ENCODE measurements at regions not wholly inside any gene's neighbourhood (a gene's known extent, or its start where the extent isn't known, plus 50 kb on each side); places are given as distances from the start of the nearest gene placed in this dataset.

DNA sequence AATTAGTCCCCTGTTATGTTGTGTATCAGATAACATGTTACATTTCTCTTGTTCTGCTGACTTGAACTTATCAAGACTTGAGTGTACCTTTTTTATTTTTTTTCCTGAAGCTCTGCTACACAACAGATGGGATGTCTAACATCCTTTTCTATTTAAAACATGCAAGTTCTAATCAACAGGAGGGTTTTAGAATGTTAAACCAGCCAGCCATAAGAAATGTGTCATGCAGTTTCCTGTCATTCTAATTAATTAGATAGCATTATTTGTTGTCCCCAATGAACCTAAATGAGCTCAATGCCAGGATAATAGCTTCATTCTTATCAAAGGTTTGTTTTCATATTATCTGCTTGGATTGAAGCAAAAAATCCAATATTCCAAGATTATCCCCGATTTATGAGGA is 958.2 kb downstream of the PCDH7 start:
- no peak overlapping the region for H3K4me3 ChIP-seq (ENCODE audit: low read depth, low read length)
- H3K9me3 ChIP-seq (ENCODE audit: control insufficient read depth, low read length), result no peaks in the 10 kb centered on the region
- TF ChIP-seq, protein P1, sequence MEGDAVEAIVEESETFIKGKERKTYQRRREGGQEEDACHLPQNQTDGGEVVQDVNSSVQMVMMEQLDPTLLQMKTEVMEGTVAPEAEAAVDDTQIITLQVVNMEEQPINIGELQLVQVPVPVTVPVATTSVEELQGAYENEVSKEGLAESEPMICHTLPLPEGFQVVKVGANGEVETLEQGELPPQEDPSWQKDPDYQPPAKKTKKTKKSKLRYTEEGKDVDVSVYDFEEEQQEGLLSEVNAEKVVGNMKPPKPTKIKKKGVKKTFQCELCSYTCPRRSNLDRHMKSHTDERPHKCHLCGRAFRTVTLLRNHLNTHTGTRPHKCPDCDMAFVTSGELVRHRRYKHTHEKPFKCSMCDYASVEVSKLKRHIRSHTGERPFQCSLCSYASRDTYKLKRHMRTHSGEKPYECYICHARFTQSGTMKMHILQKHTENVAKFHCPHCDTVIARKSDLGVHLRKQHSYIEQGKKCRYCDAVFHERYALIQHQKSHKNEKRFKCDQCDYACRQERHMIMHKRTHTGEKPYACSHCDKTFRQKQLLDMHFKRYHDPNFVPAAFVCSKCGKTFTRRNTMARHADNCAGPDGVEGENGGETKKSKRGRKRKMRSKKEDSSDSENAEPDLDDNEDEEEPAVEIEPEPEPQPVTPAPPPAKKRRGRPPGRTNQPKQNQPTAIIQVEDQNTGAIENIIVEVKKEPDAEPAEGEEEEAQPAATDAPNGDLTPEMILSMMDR (IDR thresholded peaks at IDR 0.05), result no peak
- no peak overlapping the region for H3K4me2 ChIP-seq (ENCODE audit: low read length)
- H3K4me1 ChIP-seq, result no peaks in the 10 kb centered on the region
- no peak overlapping the region for H3K27ac ChIP-seq
- no peak overlapping the region for H3K9ac ChIP-seq
- H2AFZ ChIP-seq, result no peak overlapping the region
- no peaks in the 10 kb centered on the region for H3K27me3 ChIP-seq (ENCODE audit: control insufficient read depth, insufficient read depth, low read length)
- H3K79me2 ChIP-seq, result no peaks in the 10 kb centered on the region
- no peaks in the 10 kb centered on the region for H3K36me3 ChIP-seq (ENCODE audit: control insufficient read depth, insufficient read depth, low read length)

DNA sequence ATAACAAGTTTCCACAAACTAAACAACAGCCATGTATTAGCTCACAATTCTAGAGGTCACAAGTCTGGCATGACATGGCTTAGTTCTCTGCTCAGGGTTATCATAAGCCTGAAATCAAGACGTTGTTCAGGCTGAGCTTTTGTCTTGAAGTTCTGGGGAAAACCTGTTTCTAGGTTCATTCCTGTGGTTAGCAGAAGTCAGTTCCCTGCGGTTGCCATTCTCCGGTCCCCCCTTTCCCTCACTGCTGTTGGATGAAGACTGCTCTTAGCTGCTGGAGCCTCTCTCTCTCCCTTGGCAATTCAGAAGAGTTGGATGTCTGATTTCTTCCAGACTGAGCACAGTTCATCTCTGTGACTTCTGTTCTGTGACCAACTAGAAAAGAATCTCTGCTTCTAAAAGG is 962.6 kb downstream of the PCDH7 start:
- Histone ChIP-seq H3K79me2 (no peaks in the 10 kb centered on the region), H3K4me2 (ENCODE audit: low read length) (no peak overlapping the region)

DNA sequence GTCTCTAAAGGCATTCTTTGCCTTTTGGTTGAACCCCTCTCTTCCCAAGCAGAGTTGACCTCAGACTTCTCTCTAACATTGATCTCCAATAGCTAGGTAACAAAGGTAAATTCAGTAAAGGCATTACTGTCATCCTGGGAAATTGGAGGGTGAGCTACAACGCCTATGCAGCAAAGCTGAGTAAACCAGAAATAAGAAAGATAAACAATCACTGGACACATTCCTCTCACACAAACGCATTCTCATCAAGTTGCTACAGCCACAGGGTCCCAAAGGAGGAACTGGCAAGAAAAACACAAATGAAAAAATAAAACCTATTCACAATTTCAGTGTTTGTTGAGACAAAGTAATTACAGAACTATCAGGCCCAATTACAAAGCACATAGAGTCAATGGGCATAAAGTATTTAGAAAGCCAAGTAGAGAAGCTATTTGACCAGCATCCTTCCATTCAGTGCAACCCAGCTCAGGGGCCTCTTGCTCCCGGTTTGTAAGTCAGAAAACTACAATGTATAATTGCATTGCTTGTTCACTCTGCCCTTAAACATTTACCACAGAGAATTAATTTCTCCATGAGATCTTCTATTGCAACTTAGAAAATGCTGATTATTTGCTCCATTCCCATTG is 967.7 kb downstream of the PCDH7 start:
- Histone ChIP-seq H3K4me2 (ENCODE audit: low read length) (no peak overlapping the region), H3K9me3 (ENCODE audit: control insufficient read depth, low read length) (no peaks in the 10 kb centered on the region), H3K27me3 (ENCODE audit: control insufficient read depth, insufficient read depth, low read length) (no peaks in the 10 kb centered on the region), H2AFZ (no peak overlapping the region), H3K36me3 (ENCODE audit: control insufficient read depth, insufficient read depth, low read length) (no peaks in the 10 kb centered on the region), H3K4me1 (no peaks in the 10 kb centered on the region), H3K4me3 (ENCODE audit: low read depth, low read length) (no peak overlapping the region), H3K79me2 (no peaks in the 10 kb centered on the region), H3K27ac (no peak overlapping the region), H3K9ac (no peak overlapping the region)
- TF ChIP-seq, protein P1 (IDR thresholded peaks at IDR 0.05), result no peak

More for the DNA sequence above, 962.6 kb downstream of the PCDH7 start:
- no peak overlapping the region for H2AFZ ChIP-seq
- TF ChIP-seq, protein P1 (IDR thresholded peaks at IDR 0.05), result no peak
- no peaks in the 10 kb centered on the region for H3K27me3 ChIP-seq (ENCODE audit: control insufficient read depth, insufficient read depth, low read length)
- H3K9me3 ChIP-seq (ENCODE audit: control insufficient read depth, low read length), result no peaks in the 10 kb centered on the region
- no peaks in the 10 kb centered on the region for H3K4me1 ChIP-seq
- H3K27ac ChIP-seq, result no peak overlapping the region
- H3K4me3 ChIP-seq (ENCODE audit: low read depth, low read length), result no peak overlapping the region
- H3K36me3 ChIP-seq (ENCODE audit: control insufficient read depth, insufficient read depth, low read length), result no peaks in the 10 kb centered on the region
- H3K9ac ChIP-seq, result no peak overlapping the region

DNA sequence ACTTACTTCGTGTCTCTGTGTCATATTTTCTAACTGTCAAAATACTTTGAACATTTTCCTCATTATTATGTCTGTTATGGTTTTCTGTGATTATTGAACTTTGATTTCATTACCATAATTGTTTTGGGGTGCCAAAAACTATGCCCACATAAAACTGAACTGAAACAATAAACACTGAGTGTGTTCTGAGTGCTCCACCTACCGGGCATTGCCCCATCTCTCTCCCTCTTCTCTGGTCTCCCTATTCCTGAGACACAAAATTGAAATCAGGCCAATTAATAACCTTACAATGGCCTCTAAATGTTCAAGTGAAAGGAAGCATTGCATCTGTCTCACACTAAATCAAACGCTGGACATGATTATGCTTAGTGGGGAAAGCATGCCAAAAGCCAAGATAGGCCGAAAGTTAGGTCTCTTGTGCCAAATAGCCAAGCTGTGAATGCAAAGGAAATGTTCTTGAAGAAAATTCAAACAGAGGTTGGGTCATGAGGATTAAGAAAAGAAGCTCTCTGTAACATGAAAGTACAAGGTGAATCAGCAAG is 972.3 kb downstream of the PCDH7 start:
- H3K27ac ChIP-seq, result no peak overlapping the region
- no peaks in the 10 kb centered on the region for H3K27me3 ChIP-seq (ENCODE audit: control insufficient read depth, insufficient read depth, low read length)
- no peaks in the 10 kb centered on the region for H3K9me3 ChIP-seq (ENCODE audit: control insufficient read depth, low read length)
- TF ChIP-seq, protein P1 (IDR thresholded peaks at IDR 0.05), result no peak
- no peak overlapping the region for H2AFZ ChIP-seq
- H3K4me3 ChIP-seq (ENCODE audit: low read depth, low read length), result no peak overlapping the region
- no peaks in the 10 kb centered on the region for H3K79me2 ChIP-seq
- no peaks in the 10 kb centered on the region for H3K4me1 ChIP-seq
- H3K4me2 ChIP-seq (ENCODE audit: low read length), result no peak overlapping the region
- H3K36me3 ChIP-seq (ENCODE audit: control insufficient read depth, insufficient read depth, low read length), result no peaks in the 10 kb centered on the region
- no peak overlapping the region for H3K9ac ChIP-seq

DNA sequence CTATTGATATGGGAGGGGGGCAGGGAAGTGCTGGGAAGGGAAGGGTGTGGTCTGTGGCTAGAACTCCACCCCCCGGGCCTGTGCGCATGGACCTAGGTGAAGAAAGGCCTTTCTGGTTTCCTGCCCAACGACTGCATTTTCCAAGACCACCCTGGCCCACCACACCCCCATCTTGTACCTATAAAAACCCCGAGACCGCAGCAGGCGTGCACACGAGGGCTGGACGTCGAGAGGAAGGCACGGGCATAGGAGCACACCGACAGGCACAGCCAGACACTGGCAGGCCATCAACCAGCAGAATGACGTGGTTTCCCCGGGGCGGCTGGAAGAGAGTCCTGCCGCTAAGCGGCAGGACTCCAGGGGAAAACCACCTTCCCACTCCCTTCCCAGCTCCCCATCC is 981.1 kb downstream of the PCDH7 start:
- H3K9me3 ChIP-seq (ENCODE audit: control insufficient read depth, low read length), result no peaks in the 10 kb centered on the region
- H3K4me1 ChIP-seq, result no peaks in the 10 kb centered on the region
- no peaks in the 10 kb centered on the region for H3K36me3 ChIP-seq (ENCODE audit: control insufficient read depth, insufficient read depth, low read length)
- H2AFZ ChIP-seq, result no peak overlapping the region
- TF ChIP-seq, protein P1 (IDR thresholded peaks at IDR 0.05), result no peak
- no peak overlapping the region for H3K27ac ChIP-seq
- H3K4me3 ChIP-seq (ENCODE audit: low read depth, low read length), result no peak overlapping the region
- no peak overlapping the region for H3K4me2 ChIP-seq (ENCODE audit: low read length)
- H3K79me2 ChIP-seq, result no peaks in the 10 kb centered on the region
- H3K9ac ChIP-seq, result no peak overlapping the region
- H3K27me3 ChIP-seq (ENCODE audit: control insufficient read depth, insufficient read depth, low read length), result no peaks in the 10 kb centered on the region
